Panc1 (cell line): ENCODE measurements at regions not wholly inside any gene's neighbourhood (a gene's known extent, or its start where the extent isn't known, plus 50 kb on each side); places are given as distances from the start of the nearest gene placed in this dataset.

Experiments used
- POLR2AphosphoS5 ChIP-seq: IDR thresholded peaks from 2 replicates; pipeline ENCODE4 v1.6.1; 2012; ENCODE audit warnings: mild to moderate bottlenecking, low read depth, low read length, moderate library complexity
- SIN3A ChIP-seq: IDR thresholded peaks from 2 replicates; pipeline ENCODE4 v1.6.1; 2012; ENCODE audit warnings: low read depth, mild to moderate bottlenecking, low read length, moderate library complexity, borderline replicate concordance; ENCODE audit not compliant: insufficient read depth
- TF ChIP-seq, protein P1 (sequence below): fragments of 450-650 bp; IDR thresholded peaks from 2 replicates; pipeline ENCODE4 v1.5.1; 2017; ENCODE audit warnings: mild to moderate bottlenecking
- TF ChIP-seq, protein P2 (sequence below), 2 experiments: IDR thresholded peaks; 2 replicates each; pipeline ENCODE4 v1.6.1; 2011 to 2012; ENCODE audit warnings: low read depth in 2 of 2, control low read depth in 1 of 2, low read length in 1 of 2, mild to moderate bottlenecking in 1 of 2, moderate library complexity in 1 of 2; ENCODE audit not compliant: insufficient read depth in 1 of 2

DNA sequence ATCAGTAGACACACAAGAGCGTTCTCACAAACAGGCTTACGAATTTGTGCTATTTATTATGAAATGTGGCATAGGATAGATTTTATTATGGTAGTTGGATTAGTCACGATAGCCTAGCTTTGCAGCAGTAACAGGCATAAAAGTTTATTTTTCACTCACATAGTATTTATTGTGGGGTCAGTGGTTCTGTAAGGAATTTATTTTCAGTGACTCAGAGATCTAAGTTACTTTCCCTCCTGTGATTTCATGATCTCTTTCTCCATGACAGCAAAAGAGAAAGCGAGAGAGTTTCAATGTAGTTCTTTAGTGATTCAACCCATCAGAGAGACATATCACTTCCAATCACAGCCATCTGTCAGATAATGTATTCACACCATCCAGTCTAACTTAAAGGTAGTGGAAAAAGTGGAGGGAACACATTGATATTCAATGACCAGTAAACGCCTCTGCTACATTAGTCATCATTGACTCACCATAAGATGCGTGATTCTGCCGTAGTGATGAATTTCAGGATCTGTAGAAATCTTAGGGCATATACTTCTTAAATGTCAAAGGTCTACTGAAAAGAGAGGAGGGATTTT, 605.5 kb downstream of the HDGFL1 start:
- TF ChIP-seq, protein P1, sequence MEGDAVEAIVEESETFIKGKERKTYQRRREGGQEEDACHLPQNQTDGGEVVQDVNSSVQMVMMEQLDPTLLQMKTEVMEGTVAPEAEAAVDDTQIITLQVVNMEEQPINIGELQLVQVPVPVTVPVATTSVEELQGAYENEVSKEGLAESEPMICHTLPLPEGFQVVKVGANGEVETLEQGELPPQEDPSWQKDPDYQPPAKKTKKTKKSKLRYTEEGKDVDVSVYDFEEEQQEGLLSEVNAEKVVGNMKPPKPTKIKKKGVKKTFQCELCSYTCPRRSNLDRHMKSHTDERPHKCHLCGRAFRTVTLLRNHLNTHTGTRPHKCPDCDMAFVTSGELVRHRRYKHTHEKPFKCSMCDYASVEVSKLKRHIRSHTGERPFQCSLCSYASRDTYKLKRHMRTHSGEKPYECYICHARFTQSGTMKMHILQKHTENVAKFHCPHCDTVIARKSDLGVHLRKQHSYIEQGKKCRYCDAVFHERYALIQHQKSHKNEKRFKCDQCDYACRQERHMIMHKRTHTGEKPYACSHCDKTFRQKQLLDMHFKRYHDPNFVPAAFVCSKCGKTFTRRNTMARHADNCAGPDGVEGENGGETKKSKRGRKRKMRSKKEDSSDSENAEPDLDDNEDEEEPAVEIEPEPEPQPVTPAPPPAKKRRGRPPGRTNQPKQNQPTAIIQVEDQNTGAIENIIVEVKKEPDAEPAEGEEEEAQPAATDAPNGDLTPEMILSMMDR = no peak
- TF ChIP-seq POLR2AphosphoS5 = no peak
- no peak for TF ChIP-seq SIN3A
- TF ChIP-seq, protein P2, sequence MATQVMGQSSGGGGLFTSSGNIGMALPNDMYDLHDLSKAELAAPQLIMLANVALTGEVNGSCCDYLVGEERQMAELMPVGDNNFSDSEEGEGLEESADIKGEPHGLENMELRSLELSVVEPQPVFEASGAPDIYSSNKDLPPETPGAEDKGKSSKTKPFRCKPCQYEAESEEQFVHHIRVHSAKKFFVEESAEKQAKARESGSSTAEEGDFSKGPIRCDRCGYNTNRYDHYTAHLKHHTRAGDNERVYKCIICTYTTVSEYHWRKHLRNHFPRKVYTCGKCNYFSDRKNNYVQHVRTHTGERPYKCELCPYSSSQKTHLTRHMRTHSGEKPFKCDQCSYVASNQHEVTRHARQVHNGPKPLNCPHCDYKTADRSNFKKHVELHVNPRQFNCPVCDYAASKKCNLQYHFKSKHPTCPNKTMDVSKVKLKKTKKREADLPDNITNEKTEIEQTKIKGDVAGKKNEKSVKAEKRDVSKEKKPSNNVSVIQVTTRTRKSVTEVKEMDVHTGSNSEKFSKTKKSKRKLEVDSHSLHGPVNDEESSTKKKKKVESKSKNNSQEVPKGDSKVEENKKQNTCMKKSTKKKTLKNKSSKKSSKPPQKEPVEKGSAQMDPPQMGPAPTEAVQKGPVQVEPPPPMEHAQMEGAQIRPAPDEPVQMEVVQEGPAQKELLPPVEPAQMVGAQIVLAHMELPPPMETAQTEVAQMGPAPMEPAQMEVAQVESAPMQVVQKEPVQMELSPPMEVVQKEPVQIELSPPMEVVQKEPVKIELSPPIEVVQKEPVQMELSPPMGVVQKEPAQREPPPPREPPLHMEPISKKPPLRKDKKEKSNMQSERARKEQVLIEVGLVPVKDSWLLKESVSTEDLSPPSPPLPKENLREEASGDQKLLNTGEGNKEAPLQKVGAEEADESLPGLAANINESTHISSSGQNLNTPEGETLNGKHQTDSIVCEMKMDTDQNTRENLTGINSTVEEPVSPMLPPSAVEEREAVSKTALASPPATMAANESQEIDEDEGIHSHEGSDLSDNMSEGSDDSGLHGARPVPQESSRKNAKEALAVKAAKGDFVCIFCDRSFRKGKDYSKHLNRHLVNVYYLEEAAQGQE (IDR thresholded peaks at IDR 0.05; ENCODE audit: insufficient read depth in 1 of 2, low read depth in 2 of 2, low read length in 1 of 2) = no peak
